NCI-H2081 (cell line): ENCODE measurements at regions not wholly inside any gene's neighbourhood (a gene's known extent, or its start where the extent isn't known, plus 50 kb on each side); places are given as distances from the start of the nearest gene placed in this dataset.

Source experiments
- DNase-seq, 2 experiments: peaks; one replicate each; lab custom pipeline; 2025; lab: John Stamatoyannopoulos, UW

DNA sequence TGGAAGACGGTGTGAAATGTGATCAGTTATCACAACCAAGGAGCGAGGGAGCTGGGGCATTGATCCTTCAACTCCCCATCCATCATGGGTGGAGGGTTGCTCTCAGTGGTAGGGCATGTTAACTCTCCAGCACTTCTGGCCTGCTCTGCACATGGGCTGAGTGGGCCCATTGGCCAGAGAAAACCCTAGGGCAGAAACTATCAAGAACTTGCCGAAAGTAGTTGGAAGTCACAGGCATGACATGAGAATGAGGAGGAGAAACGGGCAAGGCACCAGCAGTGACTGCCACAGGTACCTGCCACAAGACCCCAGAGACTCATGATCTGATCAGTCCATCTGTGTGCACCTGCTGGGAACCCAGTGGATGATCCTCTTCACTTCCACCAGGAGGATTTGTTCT lies 50.9 kb upstream of the CXCL14 start:
- DNase-seq, result no peak

DNA sequence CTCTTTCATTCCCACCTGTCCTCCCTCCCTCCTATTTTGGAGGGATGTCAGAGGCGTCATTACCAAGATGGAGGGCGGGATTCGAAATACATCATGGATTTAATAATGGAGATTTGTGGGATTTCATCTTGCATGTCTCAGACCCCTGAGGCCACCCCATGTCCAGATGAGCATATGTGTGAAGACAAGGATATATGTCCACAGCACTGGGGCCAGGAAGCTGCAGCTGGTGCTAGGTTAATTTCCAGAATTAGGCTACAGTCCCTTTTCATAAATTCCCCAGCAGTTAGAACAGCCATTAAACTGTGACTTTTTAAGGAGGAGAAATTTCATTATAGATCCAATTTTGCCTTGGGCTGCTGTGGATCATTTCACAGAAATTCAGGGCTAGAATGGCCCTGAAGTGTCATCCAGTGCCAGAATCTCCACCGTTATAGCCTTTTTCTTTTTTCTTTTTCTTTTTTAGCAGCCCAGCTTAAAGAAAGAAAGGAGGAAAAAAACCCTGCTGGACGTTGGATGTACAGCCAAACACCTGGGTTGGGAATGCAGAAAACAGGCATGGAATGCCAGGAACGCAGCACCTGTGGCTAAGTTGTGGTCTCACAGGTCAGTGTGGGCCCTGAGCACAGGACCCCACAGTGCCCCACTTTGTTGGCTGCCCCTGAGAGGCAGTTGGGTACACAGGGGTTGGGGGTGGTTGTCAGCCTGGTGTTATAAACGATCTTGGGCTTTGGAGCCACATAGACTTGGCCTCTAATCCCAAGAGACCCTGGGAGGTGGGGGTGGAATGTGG lies 50.2 kb upstream of the CXCL14 start:
- DNase-seq, result no peak
